HG02885 (cell line): ENCODE measurements at regions not wholly inside any gene's neighbourhood (a gene's known extent, or its start where the extent isn't known, plus 50 kb on each side); places are given as distances from the start of the nearest gene placed in this dataset.
"Not testable (repeated sequence)": the region's sequence is repeated elsewhere in the genome, so short reads cannot be mapped to it uniquely, and the experiment has no call there.

Experiments used
- ATAC-seq: cut with Tn5 transposase; IDR thresholded peaks from one replicate; pipeline ENCODE4 v1.9.1; 2021; ENCODE audit warnings: mild to moderate bottlenecking; ENCODE audit not compliant: unreplicated experiment, poor library complexity

DNA sequence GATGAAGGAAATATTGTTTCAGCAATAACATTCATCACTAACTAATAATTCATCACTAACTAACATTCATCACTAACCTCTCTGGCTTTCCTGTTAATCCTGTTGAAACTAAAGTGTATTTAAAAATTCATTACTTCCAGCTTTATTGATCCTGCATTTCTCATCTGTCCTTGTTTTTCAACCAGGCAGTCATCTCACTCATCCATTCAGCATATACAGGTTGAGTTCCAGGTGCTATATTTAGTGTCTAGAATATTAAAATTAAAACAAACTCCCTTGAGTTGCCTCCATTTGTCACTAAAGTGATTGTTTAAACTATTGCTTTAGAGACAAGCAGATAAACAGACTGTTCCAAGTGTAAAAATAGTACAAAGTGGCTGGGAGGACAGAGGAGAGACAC, 58.1 kb downstream of the ATXN7L3B start:
- no peak for ATAC-seq

DNA sequence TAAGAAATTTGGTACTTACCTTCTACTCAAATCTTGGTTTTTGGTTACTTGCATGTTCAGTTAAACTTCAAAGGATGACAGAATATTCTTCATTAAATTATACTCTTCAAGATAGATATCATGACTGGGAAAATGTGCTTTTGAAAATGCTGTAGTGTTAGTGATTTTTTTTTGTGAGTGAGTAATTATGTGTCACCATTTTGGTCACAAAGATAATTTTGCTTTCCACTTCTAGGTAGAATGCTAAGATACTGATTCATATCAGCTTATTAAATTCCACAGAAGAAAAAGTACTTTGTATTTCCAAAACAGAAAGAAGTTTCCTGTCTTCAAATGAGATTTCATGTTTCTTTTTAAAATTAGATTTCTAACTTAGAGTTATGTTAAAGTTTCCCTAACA, 61.2 kb downstream of the ATXN7L3B start:
- ATAC-seq, result no peak

DNA sequence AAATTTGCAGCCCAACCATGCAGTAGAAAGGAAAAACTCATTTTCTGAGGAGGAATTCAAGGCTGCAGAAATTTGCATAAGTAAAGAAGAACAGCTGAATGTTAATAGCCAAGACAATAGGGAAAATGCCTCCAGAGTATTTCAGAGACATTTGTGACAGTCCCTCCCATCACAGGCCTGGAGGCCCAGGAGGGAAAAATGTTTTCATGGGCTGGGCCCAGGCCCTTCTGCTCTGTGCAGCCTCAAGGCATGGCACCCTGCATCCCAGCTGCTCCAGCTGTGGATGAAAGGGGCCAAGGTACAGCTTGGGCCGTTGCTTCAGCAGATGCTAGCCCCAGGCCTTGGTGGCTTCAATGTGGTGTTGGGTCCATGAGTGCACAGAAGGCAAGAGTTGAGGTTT, 62.3 kb downstream of the ATXN7L3B start:
- ATAC-seq, result no peak

DNA sequence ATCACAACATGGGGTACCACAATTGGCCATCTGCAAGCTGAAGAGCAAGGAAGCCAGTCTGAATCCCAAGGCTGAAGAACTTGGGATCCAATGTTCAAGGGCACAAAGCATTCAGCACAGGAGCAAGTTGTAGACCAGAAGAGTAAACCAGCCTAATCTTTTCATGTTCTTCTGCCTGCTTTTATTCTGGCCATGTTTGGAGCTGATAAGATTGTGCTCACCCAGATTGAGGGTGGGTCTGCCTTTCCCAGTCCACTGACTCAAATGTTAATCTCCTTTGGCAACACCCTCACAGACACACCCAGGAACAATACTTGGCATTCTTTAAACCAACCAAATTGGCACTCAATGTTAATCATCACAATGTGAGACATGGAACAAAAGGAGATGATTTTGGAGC, 63.2 kb downstream of the ATXN7L3B start:
- not testable (repeated sequence) for ATAC-seq

DNA sequence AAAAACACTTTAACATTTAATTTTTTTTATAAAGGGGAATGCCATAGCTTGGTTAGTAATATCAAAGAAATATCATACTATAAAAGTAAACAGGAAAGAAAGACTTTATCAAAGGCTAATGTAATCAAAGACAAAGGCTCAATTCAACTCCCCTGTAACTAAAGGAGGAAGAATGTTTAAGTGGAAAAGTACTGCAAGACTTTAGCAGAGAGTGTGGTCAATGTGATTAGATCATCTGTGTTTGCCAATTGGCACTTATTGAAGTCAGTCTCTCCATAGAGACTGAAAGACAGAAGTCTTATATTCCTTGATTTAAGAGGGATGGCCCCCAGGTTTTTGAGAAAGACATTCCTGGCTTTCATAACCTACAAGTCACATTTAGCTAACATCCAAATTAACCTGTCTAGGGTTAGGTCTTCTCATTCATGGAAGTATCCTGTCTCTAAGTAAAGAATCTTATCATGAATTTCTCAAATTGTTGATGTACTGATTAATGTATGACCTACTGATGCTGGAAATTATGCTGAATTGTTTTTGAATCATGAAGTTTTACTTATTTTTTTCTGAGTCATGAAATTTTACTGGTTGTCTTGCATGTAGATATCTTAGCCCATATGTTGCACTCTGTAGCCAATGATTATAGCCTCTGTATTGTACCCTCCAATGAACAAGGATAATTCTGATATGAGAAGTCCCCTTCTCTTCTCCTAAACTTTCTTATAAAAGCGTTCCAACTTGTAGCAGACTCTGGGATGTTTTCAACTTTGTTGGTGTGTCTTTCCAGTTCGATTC, 65.4 kb downstream of the ATXN7L3B start:
- ATAC-seq, result no peak

DNA sequence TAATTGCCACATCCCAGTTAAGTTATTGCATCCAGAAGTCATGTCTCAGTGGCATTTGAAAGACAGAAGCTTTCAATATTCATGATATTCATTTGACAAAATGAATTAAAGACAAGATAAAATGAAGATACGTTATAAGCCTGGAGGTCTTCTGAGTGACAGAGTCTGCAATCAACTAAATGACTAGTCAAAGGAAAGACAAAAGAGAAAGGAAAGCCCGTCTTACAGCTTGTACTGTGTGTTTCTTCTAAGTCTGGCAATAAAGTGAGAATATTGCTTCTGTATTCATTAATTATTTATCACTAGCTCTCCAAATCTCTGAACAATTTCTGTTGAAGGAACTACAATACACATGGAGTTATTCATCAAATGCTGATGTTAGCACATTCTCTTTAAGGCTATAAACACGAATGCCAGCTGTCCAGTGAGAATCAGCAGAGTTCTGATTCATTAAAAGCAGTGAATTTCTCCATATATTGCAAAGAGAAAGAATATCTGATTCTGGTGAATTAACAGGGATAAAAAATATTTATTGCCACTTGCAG, 70.7 kb downstream of the ATXN7L3B start:
- no peak for ATAC-seq

DNA sequence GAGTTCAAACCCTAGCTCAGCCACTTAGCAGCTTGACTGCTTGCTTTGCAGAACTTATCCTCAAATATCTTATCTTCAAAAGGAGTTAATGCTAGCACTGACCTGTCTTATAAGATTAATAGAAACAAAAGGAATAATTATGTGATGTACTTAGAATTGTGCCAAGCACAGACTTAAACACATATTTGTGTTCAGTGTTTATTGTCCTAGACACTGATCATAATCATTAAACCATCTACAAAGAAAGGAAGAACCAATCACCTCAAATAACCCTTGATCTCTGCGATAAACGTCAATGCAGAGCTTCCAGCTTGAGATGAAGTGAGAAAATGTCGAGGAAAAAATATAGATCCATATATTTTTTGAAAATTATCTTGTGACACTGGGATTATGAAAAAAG, 73.1 kb downstream of the ATXN7L3B start:
- no peak for ATAC-seq

DNA sequence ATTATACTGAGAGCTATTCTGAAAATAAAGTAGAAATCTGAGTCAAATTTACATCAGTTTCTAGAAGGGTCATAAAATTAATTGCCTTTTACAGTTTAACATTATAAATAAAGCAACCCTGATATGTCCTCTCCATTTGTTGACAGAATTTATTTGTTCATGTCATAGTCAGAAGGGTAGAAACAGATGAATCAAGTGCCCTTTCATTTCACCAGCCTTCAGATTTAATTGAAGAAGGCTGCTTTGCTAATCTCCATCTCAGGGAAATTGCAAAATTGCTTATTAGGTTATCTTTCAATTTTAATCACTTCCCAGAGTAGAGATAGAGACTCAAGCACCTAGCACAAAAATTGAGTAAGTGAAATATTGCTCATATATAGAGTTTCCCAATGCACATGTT, 76.8 kb downstream of the ATXN7L3B start:
- no peak for ATAC-seq

DNA sequence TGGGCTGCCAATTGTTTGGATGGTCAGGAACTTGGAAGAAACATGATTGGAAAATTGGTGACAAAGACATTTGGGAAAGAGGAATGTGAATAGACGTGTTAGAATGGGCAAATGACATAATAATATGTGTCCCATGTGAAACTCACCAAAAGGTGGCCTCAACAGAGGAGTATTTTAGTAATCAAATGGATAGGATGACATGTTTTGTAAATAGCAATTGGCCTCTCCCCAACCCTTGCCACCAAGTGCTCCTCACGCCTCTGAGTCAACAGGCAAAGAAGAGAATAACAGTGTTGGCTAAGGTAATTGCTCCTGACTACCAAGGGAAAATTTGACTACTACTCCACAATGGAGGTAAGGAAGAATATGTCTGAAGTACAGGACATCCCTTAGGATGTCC, 81.4 kb downstream of the ATXN7L3B start:
- no peak for ATAC-seq

DNA sequence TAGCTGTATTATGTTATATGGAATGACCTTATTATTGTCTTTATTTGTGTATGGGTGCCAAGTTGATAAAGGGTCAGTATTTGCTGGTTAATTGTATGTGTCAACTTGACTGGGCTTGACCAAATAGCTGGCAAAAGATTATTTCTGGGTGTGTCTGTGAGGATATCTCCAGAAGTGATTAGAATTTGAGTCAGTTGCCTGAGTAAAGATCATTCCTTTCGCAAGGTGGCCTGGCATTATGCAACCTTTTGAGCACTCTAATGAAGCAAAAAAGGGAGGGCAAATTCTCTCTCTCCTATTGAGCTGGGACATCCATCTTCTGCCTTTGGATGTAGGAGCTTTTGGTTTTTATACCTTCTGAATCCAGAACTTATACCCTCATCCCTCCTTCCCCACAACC, 82.2 kb downstream of the ATXN7L3B start:
- no peak for ATAC-seq

DNA sequence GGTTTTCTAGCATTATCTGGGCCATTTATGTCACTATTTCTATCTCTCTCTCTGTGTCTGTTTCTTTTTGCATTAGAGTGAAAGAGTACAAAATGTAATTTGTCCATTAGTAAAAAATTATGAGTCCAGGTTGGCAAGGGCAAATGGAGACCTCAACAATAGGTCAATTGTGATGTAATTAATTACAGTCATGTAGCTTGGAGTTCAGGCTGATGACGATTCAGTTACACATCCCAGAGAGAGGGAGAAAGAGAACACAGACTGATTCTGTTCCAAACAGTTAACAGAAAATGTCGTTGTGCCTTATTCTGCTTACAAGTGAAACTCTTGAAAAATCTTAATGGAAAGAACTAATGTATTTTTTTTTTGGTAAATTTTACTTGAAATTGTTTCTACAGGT, 83.3 kb downstream of the ATXN7L3B start:
- no peak for ATAC-seq

DNA sequence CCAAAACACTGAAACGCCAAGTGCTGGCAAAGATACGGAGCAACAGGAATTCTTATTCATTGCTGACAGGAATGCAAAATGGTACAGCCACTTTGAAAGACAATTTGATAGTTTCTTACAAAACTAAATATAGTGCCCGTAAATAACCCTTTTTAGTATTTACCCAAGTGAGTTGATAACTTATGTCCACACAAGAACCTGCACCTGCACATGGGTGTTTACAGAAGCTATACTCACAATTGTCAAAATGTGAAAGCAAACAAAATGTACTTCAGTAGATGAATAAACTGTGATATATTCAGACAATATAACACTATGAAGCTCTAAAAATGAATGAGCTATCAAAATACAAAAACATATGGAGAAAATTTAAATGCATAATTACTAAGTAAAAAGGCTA, 86.6 kb downstream of the ATXN7L3B start:
- no peak for ATAC-seq

DNA sequence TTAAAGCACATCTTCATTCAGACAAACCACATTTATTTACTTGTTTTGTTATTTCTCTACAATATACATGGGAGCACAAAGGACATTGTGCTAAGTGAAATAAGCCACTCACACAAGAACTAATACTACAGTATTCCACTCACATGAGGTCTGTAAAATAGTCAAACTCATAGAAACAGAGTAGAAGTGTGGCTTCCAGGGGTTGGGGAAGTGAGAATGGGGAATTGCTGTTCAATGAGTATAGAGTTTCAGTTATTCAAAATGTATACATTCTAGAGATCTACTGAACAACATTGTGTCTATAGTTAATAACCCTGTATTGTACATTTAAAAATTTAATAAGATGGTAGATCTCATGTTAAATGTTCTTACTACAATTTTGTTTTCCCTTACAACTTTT, 88.8 kb downstream of the ATXN7L3B start:
- peak; percentile 81 for ATAC-seq

DNA sequence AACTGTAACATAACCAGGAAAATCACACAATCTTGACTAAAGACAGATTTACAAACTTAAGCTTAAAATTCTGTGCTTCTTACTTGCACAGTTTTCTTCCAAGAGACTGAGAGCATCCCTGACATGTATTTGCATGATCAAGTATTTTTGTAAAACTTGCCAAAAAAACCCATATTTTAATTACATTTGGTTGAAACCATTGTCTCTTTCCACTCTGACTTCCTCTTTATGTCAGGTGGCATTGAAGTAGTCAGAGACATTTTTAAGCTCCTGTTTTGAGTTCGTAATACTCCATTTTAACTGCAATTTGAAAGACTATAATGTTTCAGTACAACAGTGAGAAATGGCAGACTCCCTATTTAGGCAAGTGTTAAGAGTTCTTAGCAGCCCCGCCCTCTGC, 103.6 kb downstream of the ATXN7L3B start:
- ATAC-seq, result no peak

DNA sequence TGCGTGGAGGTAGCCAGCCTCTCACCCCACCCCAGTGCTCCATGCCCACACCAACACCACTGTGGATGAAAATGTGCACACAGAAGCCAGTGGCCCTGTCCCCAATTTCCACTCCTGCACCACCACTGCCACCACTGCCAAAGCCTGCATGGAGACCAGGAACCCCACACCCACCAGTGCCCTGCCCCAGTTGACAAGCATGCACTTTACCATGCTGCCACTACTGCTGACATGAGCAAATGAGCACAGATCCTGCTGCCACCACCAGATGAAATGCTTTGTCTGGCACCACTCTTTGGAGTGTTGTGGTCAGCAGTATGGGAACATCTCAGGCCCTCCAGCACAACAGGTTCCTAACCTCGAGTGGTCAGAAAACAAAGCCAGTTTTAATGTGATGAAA, 104.1 kb downstream of the ATXN7L3B start:
- no peak for ATAC-seq

DNA sequence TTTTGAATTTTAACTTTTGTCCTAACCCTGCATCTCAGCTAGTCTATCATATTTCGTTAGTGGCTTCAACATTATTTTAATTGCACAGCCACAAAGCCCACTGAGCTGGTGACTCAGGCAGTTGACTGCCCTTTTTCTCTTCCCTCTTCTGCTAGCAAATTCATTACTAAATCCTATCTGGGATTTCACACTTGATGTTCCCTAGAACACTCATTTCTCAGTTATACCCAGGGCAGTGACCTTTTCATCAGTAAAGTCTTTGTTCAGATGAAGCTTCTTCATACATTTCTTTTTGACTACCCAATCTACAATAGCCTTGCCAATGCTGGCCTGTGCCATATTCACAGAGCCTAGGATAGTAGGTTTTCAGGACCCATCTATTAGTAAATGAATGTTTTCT, 107.0 kb downstream of the ATXN7L3B start:
- no peak for ATAC-seq

DNA sequence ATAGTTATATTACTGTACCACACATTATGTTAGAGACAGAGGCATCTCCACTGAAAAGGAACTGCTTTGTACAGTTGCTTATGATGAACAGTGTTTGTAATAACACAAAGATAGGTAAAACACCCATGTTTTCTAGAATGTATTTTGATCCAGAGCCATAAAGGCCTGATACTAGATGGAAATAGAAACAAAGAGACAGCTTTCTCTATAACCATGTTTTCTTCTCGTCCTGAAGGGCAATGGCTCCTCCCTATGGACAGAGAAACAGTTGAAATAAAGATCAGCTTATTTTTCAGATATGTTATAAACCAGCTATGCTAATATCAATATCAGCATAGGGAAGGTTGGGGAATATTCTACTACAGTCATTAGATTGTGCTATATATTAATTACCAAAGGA, 109.2 kb downstream of the ATXN7L3B start:
- ATAC-seq, result no peak

DNA sequence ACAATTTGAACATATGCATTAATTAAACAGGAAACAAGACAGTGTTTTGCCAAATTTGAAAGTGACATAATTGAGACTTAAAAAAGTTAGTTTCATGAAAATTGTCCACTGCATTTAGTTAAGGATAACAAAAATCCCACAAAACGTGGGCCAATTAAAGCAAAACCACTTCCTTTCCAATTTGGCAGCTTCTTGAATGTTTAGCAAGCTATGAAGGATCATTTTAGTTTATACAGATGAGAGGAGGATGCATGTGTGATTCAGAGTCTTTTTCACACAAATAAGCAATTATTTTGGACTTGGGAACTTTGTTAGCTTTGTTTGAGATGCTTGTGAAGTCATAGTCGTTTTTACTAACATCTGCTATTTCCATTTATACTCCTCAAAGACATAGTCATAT, 109.6 kb downstream of the ATXN7L3B start:
- ATAC-seq, result no peak

DNA sequence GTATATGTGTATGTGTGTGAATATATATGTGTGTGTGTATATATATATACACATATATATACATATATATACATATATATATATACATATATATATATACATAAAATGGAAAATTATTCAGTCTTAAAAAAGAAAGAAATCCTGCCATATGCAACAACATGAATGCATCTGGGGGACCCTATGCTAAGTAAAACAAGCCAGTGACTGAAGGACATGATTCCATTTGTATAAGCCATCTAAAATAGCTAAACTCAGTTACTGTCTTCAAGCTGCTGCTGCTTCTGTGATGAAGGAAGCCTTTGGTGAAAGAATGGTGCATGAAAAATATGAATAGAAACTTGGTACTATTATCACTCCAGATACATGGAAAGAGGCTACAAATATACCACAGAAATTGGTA, 118.6 kb downstream of the ATXN7L3B start:
- no peak for ATAC-seq

DNA sequence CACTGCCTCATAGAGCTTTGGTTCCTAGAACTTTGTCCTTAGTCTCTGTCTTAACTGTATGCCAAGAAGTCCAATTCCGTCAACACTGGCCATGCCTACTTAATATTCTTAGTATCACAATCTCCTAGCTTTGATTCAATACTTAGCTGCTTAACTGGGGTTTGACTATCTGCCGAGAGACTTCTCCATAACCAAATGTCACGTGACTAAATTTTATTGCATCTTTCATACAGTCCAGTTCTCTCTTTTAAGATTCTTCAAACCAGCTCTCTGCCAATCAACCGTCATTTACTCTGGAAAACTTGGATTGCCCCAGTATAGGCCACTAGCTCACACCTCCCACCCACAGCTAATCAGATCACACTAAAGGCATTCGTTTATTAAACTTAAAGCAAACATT, 122.8 kb downstream of the ATXN7L3B start:
- no peak for ATAC-seq

DNA sequence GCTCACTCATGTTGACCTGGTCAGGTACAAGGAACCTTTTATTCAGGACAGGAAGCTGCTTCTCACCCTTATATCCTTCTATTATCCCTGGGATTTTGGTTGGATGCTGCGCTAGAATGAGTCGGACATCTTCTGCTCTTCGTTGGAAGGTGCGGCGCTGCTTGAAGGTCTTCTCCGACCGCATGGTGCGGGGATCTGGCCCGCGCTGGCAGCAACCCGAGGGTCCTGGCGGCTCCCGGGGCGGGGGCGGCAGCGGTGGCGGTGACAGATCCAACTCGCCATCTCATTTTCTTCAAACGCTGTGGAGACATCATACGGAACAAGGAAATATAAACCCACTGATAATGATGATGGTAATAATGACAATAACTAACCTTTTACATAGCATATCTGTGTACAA, 126.3 kb downstream of the ATXN7L3B start:
- no peak for ATAC-seq

DNA sequence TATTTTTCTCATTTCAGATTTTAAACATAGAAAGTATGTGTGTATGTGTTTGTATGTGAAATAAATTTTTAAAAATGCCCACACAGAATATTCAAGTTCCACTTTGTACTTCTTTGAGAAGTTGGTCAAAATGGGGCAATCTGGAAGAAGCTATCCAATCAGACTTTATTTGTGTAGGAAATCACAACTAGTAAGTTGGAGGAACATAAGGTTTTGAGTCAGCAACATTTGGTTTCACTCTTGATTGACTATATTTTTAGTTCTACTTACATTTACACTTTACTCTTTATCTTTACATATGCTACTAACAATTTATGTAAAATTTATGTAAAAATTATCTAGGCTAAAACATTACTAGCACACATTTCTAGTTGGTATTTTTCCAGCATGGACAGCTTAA, 128.1 kb downstream of the ATXN7L3B start:
- ATAC-seq, result no peak
